Activated naive CD4-positive, alpha-beta T cell (primary cell): ENCODE measurements at regions not wholly inside any gene's neighbourhood (a gene's known extent, or its start where the extent isn't known, plus 50 kb on each side); places are given as distances from the start of the nearest gene placed in this dataset.

Experiments
- DNase-seq, 4 experiments: peaks; one replicate each; lab custom pipeline; 2025; lab: John Stamatoyannopoulos, UW

DNA sequence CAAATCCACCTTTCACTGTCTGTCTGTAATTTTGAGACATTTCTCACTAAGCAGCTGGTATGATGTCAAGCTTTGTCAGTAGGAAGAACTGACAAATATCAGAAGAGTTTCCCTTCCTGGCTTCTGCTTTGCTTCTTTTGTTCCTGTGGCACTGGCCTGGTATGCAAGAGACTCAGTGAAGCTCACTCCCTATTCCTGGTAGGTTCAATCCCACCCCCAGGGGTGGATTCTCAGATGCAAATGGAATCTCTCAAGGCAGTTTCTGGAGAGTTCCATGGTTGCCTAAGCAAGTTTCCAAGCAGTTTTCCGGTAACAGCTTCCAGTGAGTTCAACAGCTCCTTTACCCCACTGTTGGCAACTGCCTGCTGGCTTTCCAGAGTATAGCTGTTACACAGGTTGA, 683.4 kb downstream of the PTPRC start:
- DNase-seq: no peak

DNA sequence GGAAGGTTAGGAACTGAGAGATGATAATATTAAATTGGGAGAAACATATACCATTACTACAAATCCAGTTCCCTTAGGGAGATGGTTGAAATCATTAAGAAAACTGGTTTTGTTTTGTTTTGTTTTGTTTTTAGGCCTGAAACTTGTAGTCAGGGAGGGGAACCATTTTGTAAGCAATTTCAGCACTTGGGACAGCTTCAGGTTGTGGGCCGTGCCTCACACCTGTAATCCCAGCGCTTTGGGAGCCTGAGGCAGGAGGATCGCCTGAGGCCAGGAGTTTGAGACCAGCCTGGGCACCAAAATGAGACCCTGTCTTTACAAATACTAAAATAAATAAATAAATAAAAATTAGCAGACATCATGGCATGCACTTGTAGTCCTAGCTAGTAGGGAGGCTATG, 694.3 kb upstream of the NR5A2 start:
- no peak for DNase-seq

DNA sequence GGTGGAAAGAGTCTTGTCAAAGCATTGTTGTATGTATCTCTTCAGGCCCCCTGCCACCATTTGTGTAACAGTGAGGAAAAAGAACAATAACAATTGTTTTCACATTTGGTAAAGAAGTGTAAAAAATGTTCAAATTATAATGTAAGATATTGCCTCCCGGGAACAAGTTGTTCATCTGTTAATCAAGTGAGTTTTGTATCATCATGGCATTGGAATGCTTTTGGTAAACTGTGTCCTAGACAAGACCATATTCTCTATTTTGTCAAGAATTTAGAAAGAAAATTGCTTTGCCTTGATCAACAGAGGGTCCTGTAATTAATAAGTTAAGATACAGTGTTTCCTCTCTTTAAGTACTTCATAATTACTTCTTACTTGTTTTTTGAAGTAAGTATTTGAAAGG, 692.0 kb upstream of the NR5A2 start:
- no peak for DNase-seq

DNA sequence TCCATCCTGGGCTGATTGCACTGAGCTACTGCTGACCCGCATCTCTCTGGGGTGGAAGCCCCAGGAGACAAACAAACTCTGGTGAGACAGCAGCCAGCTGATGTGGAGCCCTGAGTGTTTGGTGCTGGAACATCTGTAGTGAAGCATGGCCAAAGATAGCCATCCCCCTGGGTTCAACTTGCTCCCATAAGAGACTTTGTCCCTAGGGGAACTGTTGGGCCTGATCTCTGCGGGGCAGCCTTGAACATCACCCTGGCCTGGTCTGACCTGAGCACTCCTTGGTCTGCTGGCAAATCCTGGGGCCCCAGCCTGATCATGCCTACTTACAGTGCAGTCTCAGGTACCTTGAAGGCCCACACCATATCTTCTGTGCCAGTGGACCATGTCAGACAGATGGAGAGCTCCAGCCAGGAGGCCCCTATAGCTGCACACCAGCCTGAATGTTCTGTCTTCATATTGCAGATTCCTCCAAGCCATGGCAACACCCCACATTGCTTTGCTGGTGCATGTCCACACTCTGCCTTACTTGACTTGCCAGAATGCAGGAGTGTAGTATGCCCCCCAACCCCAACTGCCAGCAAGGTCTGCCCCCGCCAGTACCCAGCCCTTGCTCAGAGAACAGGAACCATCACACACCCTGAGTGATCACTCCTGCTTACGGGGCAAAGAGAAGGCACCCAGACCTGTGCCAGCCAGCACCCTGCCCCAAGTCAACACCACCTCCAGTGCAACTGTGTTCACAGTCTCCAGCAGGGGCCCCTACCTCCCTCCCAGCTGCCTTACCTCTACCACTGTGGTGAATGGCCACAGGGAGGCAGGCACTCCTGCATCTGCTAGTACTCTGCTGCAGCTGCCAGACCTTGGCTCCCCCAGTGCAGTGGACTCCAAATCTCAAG, 690.5 kb upstream of the NR5A2 start:
- no peak for DNase-seq

DNA sequence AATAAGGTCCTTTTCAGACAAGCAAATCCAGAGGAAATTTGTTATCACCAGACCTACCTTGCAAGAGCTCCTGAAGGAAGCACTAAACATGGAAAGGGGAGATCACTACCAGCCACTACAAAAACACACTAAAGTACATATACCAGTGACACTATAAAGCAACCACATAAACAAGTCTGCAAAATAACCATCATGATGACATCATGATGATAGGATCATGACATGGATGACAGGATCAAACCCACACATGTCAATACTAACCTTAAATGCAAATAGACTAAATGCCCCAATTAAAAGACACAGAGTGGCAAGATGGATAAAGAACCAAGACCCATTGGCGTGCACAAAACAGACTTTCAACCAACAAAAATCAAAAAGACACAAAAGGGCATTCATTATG, 688.8 kb upstream of the NR5A2 start:
- DNase-seq: no peak

DNA sequence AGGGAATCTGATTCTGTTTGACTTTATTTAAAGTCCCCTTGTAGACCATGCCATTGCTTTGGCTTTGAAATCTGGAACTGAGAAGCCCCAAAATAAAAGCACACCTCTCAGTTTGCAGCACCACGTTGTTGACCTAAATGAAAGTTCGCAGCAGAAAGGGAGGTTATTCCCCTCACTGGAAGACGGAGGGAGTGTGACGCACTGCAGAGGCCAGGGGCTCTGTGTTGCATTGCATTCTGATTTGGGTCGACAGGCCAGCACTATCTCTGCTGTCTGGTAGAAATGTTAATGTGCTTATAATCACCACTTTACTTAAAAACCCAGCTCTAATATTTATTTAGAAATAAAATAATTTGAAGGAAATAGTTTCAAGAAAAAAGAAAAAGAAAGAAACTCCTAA, 675.2 kb upstream of the NR5A2 start:
- DNase-seq: no peak

DNA sequence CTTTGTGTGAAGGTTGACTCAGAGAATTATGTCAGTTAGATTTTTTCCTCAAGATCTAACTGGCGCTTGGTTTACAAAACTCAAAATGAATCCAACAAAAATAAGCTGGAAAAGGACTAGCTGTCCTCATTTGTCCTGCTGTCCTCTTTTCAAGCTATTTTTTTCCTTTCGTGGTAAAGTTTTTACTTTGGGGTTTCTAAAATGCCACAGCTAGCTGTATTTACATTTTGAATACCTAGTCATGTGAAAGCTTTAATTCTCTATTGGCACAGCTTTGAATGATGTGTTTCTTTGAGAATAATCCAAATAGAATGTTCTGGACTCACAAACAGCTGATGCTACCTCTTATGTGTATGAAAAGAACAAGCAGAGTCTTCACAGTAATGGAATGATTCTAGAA, 673.6 kb upstream of the NR5A2 start:
- DNase-seq: no peak

DNA sequence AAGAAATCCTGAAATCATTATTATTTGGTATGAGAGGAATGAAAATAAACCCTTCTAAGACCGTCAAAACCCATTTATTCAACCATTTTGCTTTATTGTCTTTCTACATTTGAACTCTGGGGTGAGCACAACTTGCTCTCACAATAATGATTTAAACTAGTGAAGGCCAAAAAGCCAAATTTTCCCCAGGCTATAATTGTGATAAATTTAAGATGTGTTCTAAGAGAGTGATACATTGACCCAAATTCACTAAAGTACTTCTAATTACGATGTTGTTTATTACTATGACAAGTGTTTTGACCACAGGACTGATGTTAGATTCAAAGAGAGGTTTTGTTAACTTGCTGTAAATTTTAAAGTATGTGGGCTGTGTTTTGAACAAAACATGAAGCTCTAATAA, 670.9 kb upstream of the NR5A2 start:
- DNase-seq: no peak

DNA sequence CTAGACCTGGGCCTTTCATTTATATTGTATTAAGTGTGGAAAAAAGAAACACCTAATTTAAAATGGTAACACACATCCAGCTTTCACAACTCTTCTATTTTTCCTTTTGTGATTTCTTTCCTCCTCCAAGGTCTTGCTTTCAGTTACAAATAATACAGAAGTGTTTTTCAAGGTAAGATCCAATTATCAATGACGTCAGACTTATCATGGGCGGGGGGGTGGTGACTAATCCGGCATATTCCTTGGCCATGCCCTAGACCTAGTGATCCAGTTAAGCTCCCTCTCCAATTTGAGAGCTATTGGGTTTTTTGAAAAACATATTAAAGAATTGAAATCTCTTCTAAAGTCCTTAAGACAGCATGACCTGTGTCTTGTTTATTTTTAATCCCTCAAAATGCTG, 669.9 kb upstream of the NR5A2 start:
- no peak for DNase-seq

DNA sequence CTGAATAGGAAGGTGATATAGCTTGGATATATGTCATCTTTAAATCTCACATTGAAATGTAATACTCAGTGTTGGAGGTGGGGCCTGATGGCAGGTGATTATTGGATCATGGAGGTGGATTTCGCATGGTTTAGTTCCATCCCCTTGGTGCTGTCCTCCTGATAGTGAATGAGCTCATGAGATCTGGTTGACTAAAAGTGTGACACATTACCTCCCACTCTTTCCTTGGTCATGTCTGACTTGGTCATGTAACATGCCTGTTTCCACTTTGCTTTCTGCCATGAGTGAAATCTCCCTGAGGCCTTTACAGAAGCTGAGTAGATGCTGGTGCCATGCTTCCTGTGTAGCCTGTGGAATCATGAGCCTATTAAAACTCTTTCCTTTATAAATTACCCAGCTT, 664.5 kb upstream of the NR5A2 start:
- no peak for DNase-seq

DNA sequence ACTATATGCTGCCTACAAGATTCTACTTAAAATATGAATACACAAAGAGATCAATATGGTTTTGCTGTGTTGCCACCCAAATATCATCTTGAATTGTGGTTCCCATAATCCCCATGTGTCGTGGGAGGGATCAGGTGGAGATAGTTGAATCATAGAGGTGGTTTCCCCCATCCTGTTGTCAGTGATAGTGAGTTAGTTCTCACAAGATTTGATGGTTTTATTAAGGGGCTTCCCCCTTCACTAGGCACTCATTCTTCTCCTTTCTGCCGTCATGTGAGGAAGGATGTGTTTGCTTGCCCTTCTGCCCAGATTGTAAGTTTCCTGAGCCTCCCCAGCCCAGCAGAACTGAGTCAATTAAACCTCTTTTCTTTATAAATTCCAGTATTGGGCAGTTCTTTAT, 654.4 kb upstream of the NR5A2 start:
- DNase-seq: no peak

DNA sequence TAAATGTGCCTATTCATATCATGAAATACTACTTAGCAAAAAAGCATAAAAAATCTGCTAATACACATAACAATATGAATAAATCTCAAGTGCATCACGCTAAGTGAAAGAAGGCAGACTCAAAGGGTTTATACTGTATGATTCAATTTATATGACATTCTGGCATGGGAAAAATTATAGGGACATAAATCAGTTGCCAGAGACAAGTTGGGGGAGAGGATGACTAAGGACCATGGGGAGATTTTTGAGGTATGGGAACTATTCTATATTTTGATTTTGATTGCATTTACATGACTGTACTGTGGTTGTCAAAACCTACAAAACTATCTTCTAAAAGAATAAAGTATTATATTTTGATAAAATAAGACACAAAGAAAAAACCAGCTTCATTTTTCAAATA, 650.3 kb upstream of the NR5A2 start:
- DNase-seq: no peak

DNA sequence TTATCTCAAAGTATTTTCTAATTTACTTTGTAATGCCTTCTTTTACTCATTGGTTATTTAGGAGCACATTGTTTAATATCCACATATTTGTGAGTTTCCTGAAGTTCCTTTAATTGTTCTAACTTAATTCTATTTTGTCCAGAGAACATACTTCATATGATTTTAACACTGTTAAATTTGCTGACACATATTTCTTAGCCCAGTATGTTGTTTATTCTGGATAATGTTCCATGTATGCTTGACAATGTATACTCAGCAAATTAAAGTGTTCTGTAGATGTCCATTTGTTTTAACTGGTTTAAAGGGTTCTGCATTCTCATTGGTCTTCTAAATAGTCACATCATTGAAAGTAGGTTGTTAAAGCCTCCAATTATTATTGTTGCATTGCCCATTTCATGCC, 643.7 kb upstream of the NR5A2 start:
- DNase-seq: no peak

DNA sequence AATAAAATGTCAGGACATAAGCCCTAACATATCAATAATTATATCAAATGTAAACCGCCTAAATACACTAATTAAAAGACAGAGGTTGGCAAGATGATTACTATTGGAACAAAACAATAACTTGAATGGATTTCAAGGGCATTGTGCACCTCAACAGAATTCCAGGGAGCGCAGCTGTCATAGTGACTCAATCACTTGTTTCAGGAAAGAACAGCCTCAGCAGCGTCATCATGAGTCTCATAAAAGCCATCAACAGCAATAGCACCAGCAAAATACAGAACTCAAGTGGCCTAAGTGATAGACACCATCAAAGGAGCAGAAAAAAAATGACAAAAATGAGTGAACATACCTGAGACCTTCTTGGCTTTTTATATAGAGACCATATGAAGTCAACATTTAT, 632.7 kb upstream of the NR5A2 start:
- DNase-seq: no peak

DNA sequence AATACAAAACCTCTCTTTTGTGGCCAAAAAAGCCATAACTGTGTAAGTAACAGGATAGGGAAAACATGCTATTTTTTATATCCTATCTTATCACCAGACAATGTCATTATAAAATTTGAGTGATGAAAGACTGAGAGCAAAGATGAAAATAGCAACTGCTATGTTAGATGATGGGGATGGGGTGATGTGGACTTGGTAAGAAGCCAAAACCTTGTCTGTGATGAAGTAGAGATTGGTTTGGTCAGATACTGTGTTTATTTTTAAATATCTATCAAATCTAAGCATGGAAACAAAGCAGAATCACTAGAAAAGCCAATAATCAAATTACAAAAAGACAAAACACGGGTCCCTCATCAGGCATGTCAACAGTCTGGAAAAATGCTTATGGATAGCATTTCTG, 631.1 kb upstream of the NR5A2 start:
- DNase-seq: no peak

DNA sequence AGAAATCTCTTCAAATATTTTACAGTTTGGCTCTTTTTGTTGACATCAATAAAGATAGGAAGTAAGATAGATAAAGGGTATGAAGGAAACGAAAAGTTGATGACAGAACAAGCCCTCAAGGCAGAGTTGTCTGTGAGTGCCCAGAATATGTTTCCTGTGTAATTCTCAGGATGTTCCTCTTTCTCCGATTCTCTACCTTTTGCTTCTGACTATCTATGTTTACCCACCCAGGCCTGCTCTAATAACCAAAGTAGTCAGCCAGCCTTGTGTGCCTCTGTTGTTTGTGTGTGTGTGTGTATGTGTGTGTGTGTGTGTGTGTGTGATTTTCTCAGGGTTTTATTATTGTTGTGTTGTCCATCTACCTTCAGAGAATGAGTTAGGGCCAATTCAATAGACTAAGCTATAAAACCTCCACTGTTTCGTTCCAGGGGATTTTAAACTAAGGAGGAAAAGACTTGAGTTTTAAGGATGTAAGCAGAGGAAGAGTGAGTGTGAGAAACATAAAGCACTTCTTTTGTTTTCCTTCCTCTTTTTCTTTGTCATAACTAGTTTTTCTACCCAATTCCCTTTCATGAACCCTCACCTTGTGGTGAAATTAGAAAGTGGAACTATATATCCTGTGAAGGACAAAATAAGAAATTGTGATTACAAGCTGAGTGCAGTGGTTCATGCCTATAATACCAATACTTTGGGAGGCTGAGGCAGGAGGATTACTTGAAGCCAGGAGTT, 627.4 kb upstream of the NR5A2 start:
- no peak for DNase-seq

DNA sequence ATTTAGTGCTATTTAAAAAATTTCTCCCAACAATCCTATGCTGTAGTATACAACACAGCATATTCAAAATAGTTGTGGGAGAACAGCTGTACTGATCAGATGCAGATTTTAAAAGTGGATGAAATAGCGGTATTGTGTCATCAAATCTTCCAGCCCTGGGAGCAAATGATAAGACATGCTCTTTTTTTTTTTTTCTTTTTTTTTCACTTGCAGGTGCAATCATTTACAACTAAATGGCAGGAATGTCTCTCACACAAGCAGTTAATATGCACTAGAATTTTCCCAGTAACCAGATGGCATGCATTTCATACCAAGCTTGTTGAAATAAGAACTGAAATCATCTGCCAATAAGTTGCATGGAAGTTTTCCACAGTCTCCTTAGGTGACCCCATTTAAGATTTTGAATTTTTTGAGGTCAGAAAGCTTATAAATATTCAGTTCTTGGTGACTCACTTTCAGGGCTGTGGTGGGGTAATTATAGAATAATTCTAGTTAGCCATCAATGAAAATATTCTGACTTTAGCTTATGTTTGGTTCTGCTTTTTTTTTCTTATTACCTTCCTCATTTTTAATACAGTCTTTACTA, 623.9 kb upstream of the NR5A2 start:
- no peak for DNase-seq

DNA sequence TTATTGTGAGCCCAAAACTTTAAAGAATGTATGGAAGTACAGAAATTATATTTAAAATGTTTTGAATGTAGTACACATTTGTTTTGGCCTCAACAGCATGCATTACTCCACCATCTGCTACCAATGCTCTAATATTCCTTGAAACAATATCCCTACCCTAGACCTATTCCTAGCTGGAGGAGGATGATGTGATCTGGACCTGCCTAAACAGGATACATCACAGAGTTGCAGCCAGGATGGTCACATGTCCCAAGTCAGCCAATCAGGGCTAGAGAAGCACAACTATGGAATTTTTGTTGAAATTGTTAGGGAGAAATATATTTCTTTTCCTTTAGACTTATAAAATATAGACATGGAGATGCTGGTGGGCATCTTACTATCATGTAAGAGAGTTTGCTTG, 623.3 kb upstream of the NR5A2 start:
- DNase-seq: no peak

DNA sequence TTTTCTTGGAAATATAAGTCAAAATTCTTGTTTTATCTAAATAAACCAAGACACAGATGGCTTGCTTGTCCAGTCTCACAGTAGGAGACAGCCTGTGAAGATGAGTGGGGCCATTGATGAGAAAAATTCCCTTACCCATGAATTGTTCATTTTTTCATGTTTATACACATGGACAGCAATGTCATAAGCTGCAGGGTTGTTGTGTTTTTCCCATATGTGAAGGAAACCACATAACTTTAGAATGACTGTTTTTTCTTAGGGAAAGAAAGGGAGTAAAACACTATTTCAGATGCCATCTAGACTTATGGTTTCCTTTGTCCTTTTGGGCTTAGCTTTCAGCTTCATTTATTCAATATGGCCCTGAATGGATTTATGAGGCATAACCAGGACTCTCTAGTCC, 622.5 kb upstream of the NR5A2 start:
- no peak for DNase-seq

DNA sequence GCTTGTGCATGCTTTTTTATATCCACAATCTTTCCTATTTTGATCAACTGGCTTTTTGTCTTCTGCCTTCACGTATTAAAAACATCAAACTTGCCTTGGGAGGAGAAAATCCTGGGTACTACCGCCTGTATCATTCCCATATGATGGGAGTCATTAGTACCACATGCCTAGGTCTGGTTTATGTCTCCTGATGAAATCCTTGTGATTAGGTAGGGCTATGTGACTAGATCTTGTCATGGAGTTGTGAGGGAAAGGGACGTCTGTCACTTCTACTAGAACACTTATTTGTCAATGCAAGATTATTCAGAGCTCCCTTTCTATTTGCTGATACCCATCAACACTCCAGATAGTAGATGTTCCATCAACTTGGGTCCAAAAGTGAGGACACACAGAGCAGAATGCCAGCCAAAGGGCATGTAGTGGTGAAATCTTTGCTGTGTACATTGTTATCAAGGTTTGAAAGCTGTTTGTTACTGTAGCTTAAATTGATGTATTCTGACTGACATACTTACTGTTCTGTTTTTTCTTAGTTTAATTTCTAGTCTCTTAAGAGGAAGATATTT, 621.8 kb upstream of the NR5A2 start:
- no peak for DNase-seq

DNA sequence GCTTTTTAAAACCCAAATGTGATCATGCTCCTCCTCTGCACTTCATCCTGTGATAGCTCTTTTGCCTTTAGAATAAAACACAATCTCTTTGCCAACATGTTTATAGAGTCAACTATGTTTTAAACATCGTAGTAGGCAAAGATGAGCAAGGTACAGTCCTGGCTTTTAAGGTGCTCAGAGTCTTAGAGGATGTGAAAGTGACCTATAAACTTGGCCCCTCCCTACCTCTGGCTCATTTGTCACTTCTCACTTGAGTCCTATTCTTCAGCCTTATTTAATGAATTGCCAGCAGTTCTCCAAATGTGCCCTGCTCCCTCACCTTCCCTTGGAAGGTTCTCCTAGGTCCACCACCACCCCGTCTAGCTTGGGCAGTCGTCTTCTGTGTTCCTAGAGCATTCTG, 617.0 kb upstream of the NR5A2 start:
- no peak for DNase-seq

DNA sequence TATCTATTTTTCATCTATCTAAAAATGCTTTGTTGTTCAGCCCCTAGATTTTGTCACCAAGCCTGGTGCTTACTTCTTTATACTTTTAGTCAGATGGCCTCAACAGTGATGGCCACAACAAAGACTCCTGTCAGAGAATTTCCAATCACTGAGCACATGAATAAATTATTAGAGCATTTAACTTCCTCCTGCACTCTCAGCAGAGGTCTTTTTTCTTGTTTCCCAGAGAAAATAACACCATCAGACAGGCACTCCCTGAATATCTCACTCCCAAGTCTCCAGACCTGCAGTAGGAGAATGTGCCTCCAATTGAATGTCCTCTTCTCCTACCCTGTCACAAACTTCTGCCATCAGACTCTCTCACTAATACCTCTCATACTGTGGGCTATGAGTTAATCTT, 616.0 kb upstream of the NR5A2 start:
- DNase-seq: no peak

DNA sequence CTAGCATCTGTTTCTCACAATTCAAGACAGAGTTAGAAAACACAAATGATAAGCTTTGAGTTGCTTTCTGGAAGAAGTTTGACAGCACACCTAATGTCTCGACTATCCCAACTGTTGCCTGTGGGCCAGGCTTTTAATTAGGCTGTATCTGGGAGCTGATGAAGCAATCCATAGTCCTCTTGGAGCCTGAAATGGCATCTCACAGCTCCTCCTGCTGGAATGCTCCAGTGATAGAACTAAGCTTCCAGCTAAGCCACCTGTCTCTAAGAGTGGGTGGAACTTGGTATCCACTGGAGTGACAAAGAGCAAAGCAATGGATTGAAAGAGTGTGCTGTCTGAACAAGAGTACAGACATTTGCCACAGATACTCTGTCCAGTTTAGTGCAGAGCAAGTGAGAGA, 605.3 kb upstream of the NR5A2 start:
- DNase-seq: no peak
